ENCODE measurements at regions not wholly inside any gene's neighbourhood (a gene's known extent, or its start where the extent isn't known, plus 50 kb on each side); places are given as distances from the start of the nearest gene placed in this dataset.

DNA sequence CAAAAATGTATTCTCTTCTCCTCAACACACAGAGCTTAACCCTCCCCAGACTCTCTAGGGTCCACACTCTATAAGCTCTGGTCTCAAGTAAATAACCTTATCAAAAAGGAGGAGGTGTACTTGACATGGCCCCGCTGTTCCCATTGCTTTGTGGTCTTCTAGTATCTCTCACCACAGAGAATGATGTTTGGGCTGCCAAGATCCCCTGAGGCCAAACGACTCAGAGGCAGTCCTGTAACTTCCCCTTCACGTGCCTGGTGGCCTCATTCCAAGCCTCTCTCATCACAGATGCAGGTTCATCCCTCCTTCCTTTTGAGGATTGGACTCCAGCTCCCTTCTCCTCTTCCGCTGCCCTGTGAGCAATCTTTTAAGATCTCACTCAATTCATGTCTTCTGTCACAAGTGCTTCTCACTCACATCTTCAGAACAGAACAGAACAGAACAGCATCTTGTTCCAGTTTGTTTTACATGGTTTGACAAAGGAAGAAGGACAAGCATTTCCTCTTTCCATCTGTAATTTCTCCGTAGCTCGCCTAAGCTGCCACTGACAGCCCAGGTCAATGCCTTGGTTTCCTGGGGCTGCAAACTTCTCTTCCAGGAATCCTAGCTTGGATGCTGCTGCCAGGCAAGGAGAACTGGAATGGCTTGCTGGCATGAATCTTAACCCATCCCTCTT, 541.5 kb downstream of the CD83 start:
- DNase-seq (ENCODE audit: low read depth, low spot score): no peak

GRCh38 chr6:14659841-14660240, 542.3 kb downstream of the CD83 start:
- DNase-seq (ENCODE audit: low read depth, low spot score): no peak

DNA sequence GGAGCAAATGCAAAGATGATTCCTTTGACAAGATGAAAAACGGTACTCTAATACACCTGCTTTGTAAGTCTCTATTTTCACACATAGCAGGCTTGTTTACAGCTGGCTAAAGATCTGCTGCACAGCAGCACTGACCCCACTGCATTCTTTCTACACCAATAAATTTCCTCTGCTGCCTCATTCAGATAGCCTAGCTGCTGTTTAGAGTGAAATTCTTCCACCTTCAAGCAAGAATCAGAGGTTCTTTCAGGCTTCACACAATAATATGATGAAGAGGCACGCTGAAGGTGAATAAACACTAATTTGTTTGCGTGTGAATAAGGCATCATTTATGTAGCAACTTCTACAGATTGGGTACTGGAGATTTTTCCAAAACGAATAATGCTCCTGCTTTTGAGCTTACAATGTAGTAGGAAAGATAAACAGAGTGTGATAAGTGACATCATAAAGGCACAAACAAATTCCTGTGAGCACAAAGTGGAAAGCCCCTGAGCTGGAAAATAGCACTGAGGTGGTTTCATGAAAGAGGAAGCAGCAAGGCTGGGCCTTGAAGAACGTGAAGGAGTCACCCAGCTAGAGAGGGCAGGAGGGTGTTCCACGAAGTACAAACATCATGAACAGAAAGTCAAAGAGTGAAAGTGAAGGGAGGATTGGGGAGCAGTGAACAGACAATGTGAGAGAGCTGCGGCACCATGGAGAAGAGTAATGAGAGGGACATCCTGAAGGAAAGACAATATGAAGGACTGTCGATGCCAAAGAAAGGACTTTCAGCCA, 543.4 kb downstream of the CD83 start:
- DNase-seq (ENCODE audit: low read depth, low spot score): no peak

DNA sequence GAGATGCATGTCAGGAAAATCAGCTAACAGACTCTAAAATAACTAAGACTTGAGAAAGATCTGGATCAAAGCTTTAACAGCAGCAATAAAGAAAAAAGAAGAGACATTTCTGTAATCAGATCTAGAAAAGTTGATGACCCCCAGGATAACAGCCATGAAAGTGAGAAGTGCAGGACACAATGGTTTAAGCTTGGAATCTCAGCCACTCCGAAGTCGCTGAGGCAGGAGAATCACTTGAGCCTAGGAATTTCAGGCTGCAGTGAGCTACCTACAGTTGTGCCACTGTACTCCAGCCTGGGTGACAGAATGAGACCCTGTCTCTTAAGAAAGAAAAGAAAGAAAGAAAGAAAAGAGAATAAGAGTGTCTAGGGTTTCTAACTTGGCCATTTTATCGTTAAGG, 544.1 kb downstream of the CD83 start:
- no peak for DNase-seq (ENCODE audit: low read depth, low spot score)

- DNase-seq (ENCODE audit: low read depth, low spot score): no peak
Measured at GRCh38 chr6:14664112-14664601, 546.6 kb downstream of the CD83 start.

GRCh38 chr6:14664621-14665315, 547.2 kb downstream of the CD83 start:
- no peak for DNase-seq (ENCODE audit: low read depth, low spot score)

DNA sequence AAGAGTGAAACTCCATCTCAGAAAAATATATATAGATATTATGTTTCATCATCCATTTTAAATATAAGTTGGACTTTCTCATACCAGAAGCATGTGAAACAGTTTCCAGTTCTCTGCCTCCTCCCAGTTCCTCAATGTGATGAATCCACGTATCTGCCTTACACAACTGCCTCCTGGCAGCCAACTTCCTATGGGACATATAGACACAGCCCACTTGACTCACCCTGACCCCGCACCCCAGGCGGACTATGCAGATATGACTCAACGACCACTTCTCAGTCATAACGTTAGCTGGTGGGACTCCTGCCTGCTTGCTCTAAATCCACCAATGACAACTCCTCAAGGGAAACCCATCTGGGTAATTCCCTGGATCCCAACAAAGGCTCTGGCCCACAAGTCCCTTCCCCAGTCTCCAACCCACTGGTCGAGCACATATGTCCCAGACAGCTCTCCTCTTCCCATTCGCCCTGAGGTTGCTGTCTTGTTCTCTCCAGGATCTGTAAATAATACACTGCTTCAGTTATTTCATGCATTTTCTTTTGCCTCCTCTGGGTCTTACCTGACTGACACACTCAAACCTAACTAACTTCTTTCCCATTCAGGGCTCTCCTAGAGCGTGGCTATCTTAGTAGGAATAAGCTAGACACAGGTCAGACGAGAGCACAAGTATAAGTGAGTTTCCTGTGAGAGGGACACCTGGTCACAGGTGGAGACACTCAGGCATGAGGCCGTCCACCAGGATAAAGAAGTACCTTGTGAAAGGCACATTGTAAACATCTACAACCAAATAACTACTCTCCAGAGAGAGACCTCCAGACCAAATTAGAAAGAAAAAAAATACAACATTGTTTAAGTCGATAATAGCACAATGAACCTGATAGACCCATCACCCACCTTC, 548.5 kb downstream of the CD83 start:
- no peak for DNase-seq (ENCODE audit: low read depth, low spot score)

DNA sequence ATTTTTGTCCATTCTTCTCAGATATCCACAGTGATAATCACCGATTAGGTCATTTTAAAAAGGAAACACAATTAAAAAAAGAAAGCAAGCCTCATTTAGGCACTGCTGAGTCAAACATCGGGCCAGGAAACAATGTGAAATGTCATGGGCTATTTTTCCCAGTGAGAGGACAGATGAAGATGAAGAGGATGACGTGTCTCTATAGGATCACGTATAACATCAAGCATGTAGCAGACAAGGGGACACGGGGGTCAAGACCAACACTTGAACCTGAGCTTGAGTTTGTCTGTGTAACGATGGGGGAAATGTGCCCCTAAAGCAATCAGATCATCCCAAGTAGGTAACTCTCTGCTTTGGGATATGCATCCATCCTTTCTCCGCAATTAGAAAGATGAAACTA, 553.2 kb downstream of the CD83 start:
- DNase-seq (ENCODE audit: low read depth, low spot score): no peak

- no peak for DNase-seq (ENCODE audit: low read depth, low spot score)
Measured at GRCh38 chr6:14671261-14671681, 553.7 kb downstream of the CD83 start.

DNA sequence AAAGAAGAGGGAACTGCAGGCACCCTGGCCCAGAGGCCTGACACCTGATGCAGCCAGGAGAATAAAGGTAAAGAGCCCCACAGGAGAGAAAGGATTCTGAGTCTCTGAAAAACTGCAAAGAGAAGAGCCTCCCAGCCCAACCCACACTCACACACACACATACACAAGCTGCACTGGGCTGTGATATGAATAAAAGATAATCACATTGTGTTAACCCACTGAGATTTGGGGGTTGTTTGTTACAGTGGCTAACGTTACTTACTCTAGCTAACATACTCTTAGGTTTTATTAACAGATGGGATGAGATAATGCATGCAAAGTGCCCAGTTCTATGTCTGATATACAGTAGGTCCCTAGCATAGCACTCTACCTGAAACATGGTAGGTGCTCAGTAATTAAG, 554.4 kb downstream of the CD83 start:
- no peak for DNase-seq (ENCODE audit: low read depth, low spot score)

DNA sequence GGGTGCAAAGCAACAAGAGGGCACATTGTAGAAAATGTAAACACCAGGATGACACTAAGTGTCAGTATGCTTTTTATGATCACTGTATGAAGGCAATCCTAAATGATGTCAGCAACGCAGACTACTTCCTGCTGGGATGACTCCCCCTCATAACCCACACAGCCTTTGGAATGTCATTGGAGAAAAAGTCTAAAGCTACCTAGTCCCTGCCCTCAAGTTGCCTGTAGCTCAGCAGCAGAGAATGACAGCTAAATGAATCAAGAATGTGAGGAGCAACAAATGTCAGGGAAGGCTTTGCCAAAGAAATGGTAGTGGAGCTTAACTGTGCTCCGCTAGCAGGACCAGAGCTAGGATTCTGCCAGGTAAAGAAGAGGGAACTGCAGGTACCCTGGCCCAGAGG, 555.6 kb downstream of the CD83 start:
- DNase-seq (ENCODE audit: low read depth, low spot score): no peak

GRCh38 chr6:14674458-14674857, 556.9 kb downstream of the CD83 start:
- no peak for DNase-seq (ENCODE audit: low read depth, low spot score)

DNA sequence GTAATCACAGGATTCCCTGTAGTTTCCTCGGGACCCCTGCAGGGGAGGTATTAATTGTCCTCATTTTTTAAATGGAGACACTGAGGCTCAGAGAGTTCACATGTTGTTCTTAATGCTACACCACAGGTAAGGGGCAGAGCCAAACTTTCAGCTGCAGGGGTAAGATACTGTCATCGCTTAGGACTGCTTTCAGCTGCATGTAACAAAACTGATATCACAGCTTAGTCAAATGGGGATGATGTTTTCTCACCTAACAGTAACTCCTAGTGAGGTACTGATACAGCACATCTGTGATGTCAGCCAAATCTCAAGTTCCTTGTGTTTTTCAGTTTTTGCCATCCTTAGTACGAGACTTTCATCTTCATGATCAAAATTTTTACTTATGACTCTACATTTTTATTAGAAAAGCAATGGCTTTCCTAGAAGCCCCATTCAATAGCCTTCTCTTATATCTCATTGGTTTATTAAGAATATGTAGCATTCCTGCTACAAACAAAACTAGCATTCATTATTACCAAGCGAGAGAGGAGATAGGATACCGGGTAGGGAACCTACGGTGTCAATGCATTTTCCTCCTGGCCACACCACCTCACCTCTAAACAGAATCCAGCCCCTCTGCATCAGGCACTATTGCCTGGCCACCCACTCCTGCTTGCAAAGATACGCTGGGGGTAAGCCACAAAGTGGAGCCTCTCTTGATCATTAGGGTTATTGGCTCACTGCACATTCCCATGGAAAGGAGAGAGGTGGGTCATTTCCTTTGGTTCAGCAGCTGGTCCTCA, 557.5 kb downstream of the CD83 start:
- no peak for DNase-seq (ENCODE audit: low read depth, low spot score)

- no peak for DNase-seq (ENCODE audit: low read depth, low spot score)
Measured at GRCh38 chr6:14676064-14676463, 558.5 kb downstream of the CD83 start.

DNA sequence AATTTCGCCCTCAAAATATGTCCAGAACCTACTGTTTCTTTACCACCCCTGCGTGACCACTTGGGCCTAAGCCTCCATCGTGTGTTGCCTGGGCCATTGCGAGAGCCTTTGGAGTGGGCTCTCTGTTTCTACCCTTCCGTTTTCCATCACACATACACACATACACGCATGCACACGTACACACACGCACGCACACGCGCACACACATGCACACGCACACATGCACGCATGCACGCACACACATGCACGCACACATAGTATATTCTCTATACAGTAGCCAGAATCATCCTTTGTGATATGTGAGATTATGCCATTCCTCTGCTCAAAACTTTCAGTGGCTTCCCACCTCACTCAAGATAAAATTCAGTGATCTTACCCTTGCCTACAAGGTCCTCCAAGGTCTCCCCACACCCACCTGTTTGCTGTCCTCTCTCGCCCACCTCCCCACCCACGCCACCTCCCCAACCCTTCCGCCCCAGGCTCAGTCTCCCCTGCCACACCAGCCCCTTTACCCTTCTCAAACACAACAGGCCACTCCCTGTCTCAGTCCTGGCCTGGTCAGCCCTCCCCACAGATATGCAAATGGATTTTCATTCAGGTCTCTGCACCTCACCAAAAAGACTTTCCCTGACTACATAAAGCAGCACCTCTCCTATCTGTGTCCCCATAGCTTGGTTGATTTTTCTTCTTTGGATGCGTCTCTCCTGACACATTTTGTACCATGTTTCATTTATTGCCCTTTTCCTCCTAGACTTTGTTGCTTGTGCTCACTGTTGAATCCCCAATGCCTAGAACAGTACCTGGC, 559.6 kb downstream of the CD83 start:
- no peak for DNase-seq (ENCODE audit: low read depth, low spot score)

DNA sequence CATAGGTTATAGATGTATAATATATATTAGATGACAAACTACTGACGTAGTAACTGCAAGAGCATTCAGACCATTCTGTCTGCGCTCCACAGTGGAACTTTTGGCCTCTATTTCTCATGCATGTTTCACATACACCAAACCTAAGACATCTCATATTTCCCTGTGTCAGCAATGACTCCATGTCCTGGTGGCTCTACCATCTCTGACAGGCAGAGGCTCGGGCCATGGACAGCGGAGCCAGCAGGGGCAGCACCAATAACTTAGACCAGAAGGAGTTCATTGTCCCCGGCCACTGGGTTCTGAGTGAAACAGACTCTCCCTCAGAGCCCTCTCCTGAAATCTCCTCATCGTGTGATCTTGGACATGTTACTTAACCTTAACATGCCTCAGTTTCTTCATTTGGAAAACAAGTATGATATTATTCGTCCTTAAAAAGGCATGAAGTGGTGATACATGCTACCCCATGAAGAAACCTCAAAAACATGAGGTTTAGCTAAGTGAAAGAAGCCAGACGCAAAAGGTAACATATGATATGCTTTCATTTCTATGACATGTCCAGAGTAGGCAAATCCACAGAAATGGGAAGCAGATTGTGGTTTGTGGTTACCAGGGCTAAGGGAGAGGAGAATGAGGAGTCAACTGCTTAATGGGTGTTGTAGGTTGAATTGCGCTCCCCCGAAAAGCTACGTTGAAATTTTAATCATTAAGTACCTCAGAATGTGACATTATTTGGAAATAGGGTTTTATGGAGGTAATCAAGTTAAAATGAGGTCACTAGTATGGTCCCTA, 564.0 kb upstream of the JARID2 start:
- no peak for DNase-seq (ENCODE audit: low read depth, low spot score)

DNA sequence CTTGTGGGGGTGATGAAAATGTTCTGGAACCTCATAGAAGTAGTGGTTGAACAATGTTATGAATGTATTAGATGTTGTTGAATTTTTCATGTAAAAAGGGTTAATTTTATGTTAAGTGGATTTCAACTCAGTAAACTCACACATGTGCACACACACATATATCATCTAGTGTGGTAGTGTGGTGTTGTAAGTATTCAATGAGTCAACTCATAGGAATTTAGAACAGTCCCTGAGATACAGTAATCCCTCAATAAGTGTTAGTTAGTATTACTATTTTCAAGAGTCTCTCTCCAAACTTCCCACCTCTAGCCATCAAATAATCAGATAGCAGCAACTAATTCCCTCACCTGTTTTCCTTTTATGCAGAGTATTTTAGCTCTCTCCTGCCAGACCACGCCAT, 563.1 kb upstream of the JARID2 start:
- DNase-seq (ENCODE audit: low read depth, low spot score): no peak

DNA sequence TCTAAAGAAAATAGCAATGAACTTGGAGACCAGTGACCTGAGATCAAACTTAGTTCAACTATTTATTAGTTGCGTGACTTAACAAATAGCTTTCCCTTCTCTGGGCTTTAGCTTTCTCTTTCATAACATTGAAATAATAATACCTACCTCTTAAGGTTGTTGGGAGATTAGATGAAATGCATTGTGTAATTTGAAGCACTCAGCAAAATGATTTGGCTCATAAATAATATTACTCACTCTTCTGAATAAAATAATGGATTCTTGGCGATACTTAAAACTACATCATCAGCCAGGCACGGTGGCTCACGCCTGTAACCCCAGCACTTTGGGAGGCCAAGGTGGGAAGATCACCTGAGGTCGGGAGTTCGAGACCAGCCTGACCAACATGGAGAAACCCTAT, 556.2 kb upstream of the JARID2 start:
- no peak for DNase-seq (ENCODE audit: low read depth, low spot score)

All from pulmonary artery endothelial cell (primary cell).